IgD-negative memory B cell (primary cell): ENCODE measurements at regions not wholly inside any gene's neighbourhood (a gene's known extent, or its start where the extent isn't known, plus 50 kb on each side); places are given as distances from the start of the nearest gene placed in this dataset.
"Not testable (repeated sequence)": the region's sequence is repeated elsewhere in the genome, so short reads cannot be mapped to it uniquely, and the experiment has no call there.

Experiments
- H3K27ac Mint-ChIP-seq, 3 donors: one replicate each; pipeline ENCODE4 v1.8.0; 2020 to 2022; ENCODE audit warnings: mild to moderate bottlenecking in 3 of 3, mixed read lengths in 3 of 3, moderate library complexity in 1 of 3
- H3K27me3 Mint-ChIP-seq: one replicate; pipeline ENCODE4 v1.8.0; 2021; ENCODE audit warnings: mixed read lengths
- H3K36me3 Mint-ChIP-seq: one replicate; pipeline ENCODE4 v1.8.0; 2020; ENCODE audit warnings: mild to moderate bottlenecking, mixed read lengths
- H3K4me1 Mint-ChIP-seq, 3 donors: one replicate each; pipeline ENCODE4 v1.8.0; 2020 to 2022; ENCODE audit warnings: mixed read lengths in 3 of 3, mild to moderate bottlenecking in 1 of 3
- H3K4me3 Mint-ChIP-seq, 4 donors: one replicate each; pipeline ENCODE4 v1.8.0; 2020 to 2022; ENCODE audit warnings: mild to moderate bottlenecking in 4 of 4, mixed read lengths in 4 of 4, moderate library complexity in 3 of 4
- H3K9me3 Mint-ChIP-seq, 3 donors: one replicate each; pipeline ENCODE4 v1.8.0; 2020 to 2021; ENCODE audit warnings: mixed read lengths in 3 of 3, mild to moderate bottlenecking in 1 of 3

- H3K4me3 Mint-ChIP-seq = no peak overlapping the region
- no peaks in the 10 kb centered on the region for H3K4me1 Mint-ChIP-seq
- no peaks in the 10 kb centered on the region for H3K36me3 Mint-ChIP-seq
- peaks cover 0 to 16% (median 0%) of the 10 kb centered on the region in 3 donors for H3K9me3 Mint-ChIP-seq
- H3K27ac Mint-ChIP-seq = no peak overlapping the region
- H3K27me3 Mint-ChIP-seq = no peaks in the 10 kb centered on the region
These were observed 582.9 kb downstream of the NSUN3 start for GRCh38 chr3:94645790-94646189.

GRCh38 chr3:94647131-94647530 is 584.3 kb downstream of the NSUN3 start:
- peaks cover 0 to 16% (median 2%) of the 10 kb centered on the region in 3 donors for H3K9me3 Mint-ChIP-seq
- H3K36me3 Mint-ChIP-seq = no peaks in the 10 kb centered on the region
- H3K27me3 Mint-ChIP-seq = no peaks in the 10 kb centered on the region
- no peak overlapping the region for H3K4me3 Mint-ChIP-seq
- H3K4me1 Mint-ChIP-seq = no peaks in the 10 kb centered on the region
- H3K27ac Mint-ChIP-seq = no peak overlapping the region

- H3K36me3 Mint-ChIP-seq, H3K27me3 Mint-ChIP-seq: not testable (repeated sequence)
- peaks cover 0 to 24% (median 2%) of the 10 kb centered on the region in 3 donors for H3K9me3 Mint-ChIP-seq
These were observed 585.7 kb downstream of the NSUN3 start for GRCh38 chr3:94648270-94649180.

GRCh38 chr3:94654096-94654495 is 591.2 kb downstream of the NSUN3 start:
- peaks cover 0 to 24% (median 5%) of the 10 kb centered on the region in 3 donors for H3K9me3 Mint-ChIP-seq
- no peak overlapping the region for H3K27ac Mint-ChIP-seq
- H3K4me3 Mint-ChIP-seq = no peak overlapping the region
- H3K36me3 Mint-ChIP-seq = no peaks in the 10 kb centered on the region
- no peaks in the 10 kb centered on the region for H3K27me3 Mint-ChIP-seq
- H3K4me1 Mint-ChIP-seq = no peaks in the 10 kb centered on the region

More at GRCh38 chr3:94648270-94649180, 585.7 kb downstream of the NSUN3 start:
- not testable (repeated sequence) for H3K27ac Mint-ChIP-seq, H3K4me1 Mint-ChIP-seq, H3K4me3 Mint-ChIP-seq

- no peaks in the 10 kb centered on the region for H3K4me1 Mint-ChIP-seq
- H3K4me3 Mint-ChIP-seq = no peak overlapping the region
- H3K27ac Mint-ChIP-seq = no peak overlapping the region
- peaks cover 0 to 5% (median 2%) of the 10 kb centered on the region in 3 donors for H3K9me3 Mint-ChIP-seq
- peaks cover 1% of the 10 kb centered on the region for H3K36me3 Mint-ChIP-seq
- no peaks in the 10 kb centered on the region for H3K27me3 Mint-ChIP-seq
These were observed 603.1 kb downstream of the NSUN3 start for GRCh38 chr3:94665922-94666321.

GRCh38 chr3:94671078-94671477 is 608.2 kb downstream of the NSUN3 start:
- Mint-ChIP-seq H3K27me3 (no peaks in the 10 kb centered on the region), H3K4me1 (no peaks in the 10 kb centered on the region), H3K4me3 (no peak overlapping the region), H3K9me3 (peaks cover 0 to 2% (median 2%) of the 10 kb centered on the region in 3 donors), H3K36me3 (peaks cover 1% of the 10 kb centered on the region), H3K27ac (no peak overlapping the region)

GRCh38 chr3:94673876-94674275 is 611.0 kb downstream of the NSUN3 start:
- Mint-ChIP-seq H3K4me3 (no peak overlapping the region), H3K36me3 (peaks cover 1% of the 10 kb centered on the region), H3K9me3 (peaks cover 2 to 6% (median 5%) of the 10 kb centered on the region in 3 donors), H3K4me1 (no peaks in the 10 kb centered on the region), H3K27ac (no peak overlapping the region), H3K27me3 (no peaks in the 10 kb centered on the region)

- H3K4me3 Mint-ChIP-seq = no peak overlapping the region
- peaks cover 4 to 10% (median 10%) of the 10 kb centered on the region in 3 donors for H3K9me3 Mint-ChIP-seq
- peaks cover 0 to 1% (median 0%) of the 10 kb centered on the region in 3 donors for H3K4me1 Mint-ChIP-seq
- no peaks in the 10 kb centered on the region for H3K27me3 Mint-ChIP-seq
- H3K27ac Mint-ChIP-seq = no peak overlapping the region
- H3K36me3 Mint-ChIP-seq = no peaks in the 10 kb centered on the region
These were observed 623.3 kb downstream of the NSUN3 start for GRCh38 chr3:94686208-94686607.

GRCh38 chr3:94693997-94694640 is 631.3 kb downstream of the NSUN3 start:
- Mint-ChIP-seq H3K4me3 (no peak overlapping the region), H3K27me3 (no peaks in the 10 kb centered on the region), H3K36me3 (no peaks in the 10 kb centered on the region), H3K9me3 (peaks cover 1 to 7% (median 6%) of the 10 kb centered on the region in 3 donors), H3K27ac (no peak overlapping the region), H3K4me1 (no peaks in the 10 kb centered on the region)

- peaks cover 1 to 10% (median 4%) of the 10 kb centered on the region in 3 donors for H3K9me3 Mint-ChIP-seq
- H3K27me3 Mint-ChIP-seq = no peaks in the 10 kb centered on the region
- no peak overlapping the region for H3K27ac Mint-ChIP-seq
- no peak overlapping the region for H3K4me3 Mint-ChIP-seq
- no peaks in the 10 kb centered on the region for H3K4me1 Mint-ChIP-seq
- H3K36me3 Mint-ChIP-seq = no peaks in the 10 kb centered on the region
These were observed 632.0 kb downstream of the NSUN3 start for GRCh38 chr3:94694894-94695293.

GRCh38 chr3:94704467-94704866 is 641.6 kb downstream of the NSUN3 start:
- H3K9me3 Mint-ChIP-seq = peaks cover 0 to 6% (median 4%) of the 10 kb centered on the region in 3 donors
- H3K4me1 Mint-ChIP-seq = no peaks in the 10 kb centered on the region
- H3K4me3 Mint-ChIP-seq = no peak overlapping the region
- no peaks in the 10 kb centered on the region for H3K36me3 Mint-ChIP-seq
- H3K27ac Mint-ChIP-seq = no peak overlapping the region
- no peaks in the 10 kb centered on the region for H3K27me3 Mint-ChIP-seq

- Mint-ChIP-seq H3K27ac (no peak overlapping the region), H3K27me3 (no peaks in the 10 kb centered on the region), H3K9me3 (peaks cover 0 to 16% (median 1%) of the 10 kb centered on the region in 3 donors), H3K4me1 (no peaks in the 10 kb centered on the region), H3K36me3 (no peaks in the 10 kb centered on the region), H3K4me3 (no peak overlapping the region)
These were observed 646.5 kb downstream of the NSUN3 start for GRCh38 chr3:94709249-94709902.

- Mint-ChIP-seq H3K9me3 (peaks cover 0 to 14% (median 2%) of the 10 kb centered on the region in 3 donors), H3K4me3 (no peak overlapping the region), H3K27ac (no peak overlapping the region), H3K27me3 (no peaks in the 10 kb centered on the region), H3K4me1 (no peaks in the 10 kb centered on the region), H3K36me3 (no peaks in the 10 kb centered on the region)
These were observed 651.3 kb downstream of the NSUN3 start for GRCh38 chr3:94714194-94714593.

- Mint-ChIP-seq H3K27ac (no peak overlapping the region), H3K4me1 (no peaks in the 10 kb centered on the region), H3K27me3 (no peaks in the 10 kb centered on the region), H3K36me3 (no peaks in the 10 kb centered on the region), H3K4me3 (no peak overlapping the region), H3K9me3 (peaks cover 0 to 16% (median 5%) of the 10 kb centered on the region in 3 donors)
These were observed 653.6 kb downstream of the NSUN3 start for GRCh38 chr3:94716326-94717018.

GRCh38 chr3:94734206-94734605 is 671.3 kb downstream of the NSUN3 start:
- no peak overlapping the region for H3K4me3 Mint-ChIP-seq
- peaks cover 3 to 12% (median 3%) of the 10 kb centered on the region in 3 donors for H3K9me3 Mint-ChIP-seq
- H3K36me3 Mint-ChIP-seq = no peaks in the 10 kb centered on the region
- no peaks in the 10 kb centered on the region for H3K4me1 Mint-ChIP-seq
- H3K27me3 Mint-ChIP-seq = no peaks in the 10 kb centered on the region
- H3K27ac Mint-ChIP-seq = no peak overlapping the region
